Mucosa of descending colon (tissue), 3 donors: ENCODE measurements at regions not wholly inside any gene's neighbourhood (a gene's known extent, or its start where the extent isn't known, plus 50 kb on each side); places are given as distances from the start of the nearest gene placed in this dataset.
A peak's percentile ranks its signal among the peaks of the same experiment; 100 is the strongest.

Source experiments
- ATAC-seq: fragments of 200-7000 bp; cut with Tn5 transposase; one replicate; pipeline ENCODE4 v1.9.1; 2020; ENCODE audit warnings: mild to moderate bottlenecking, moderate library complexity
- DNase-seq, 3 donors: peaks; one replicate each; pipeline ENCODE4 v3.0.0-alpha.2; 2020
- H3K36me3 ChIP-seq: fragments of 200-600 bp; one replicate; pipeline ENCODE4 v1.8.0; 2021; ENCODE audit warnings: low read depth, mild to moderate bottlenecking
- H3K4me1 ChIP-seq: fragments of 200-600 bp; one replicate; pipeline ENCODE4 v1.8.0; 2021; ENCODE audit warnings: low read depth, mild to moderate bottlenecking
- H3K4me3 ChIP-seq: fragments of 200-600 bp; one replicate; pipeline ENCODE4 v1.8.0; 2021; ENCODE audit warnings: mild to moderate bottlenecking
- H3K9me3 ChIP-seq: fragments of 200-600 bp; one replicate; pipeline ENCODE4 v1.8.0; 2021; ENCODE audit warnings: mild to moderate bottlenecking
- CTCF ChIP-seq: fragments of 200-600 bp; IDR thresholded peaks from one replicate; pipeline ENCODE4 v1.8.0; 2022; ENCODE audit warnings: antibody characterized with exemption, mild to moderate bottlenecking
- intact Hi-C, 2 donors: fragments of 100-400 bp; cut with DNase I in 1 of 2; cut with micrococcal nuclease in 1 of 2; formaldehyde crosslinking; loops; one replicate each; pipeline versions ENCODE4 v1.11.0 to v1.11.1; 2022; cut with DNase I, micrococcal nuclease
- donor health status: DM: no; HTN: no; CAD: no; lungs with moderate emphysema.
- donor health status: DM: no; HTN: no; CAD: no.
- donor health status: DM: no; HTN: yes; CAD: no.

GRCh38 chr17:77409282-77410161 is 268.8 kb downstream of the SEC14L1 start:
- Histone ChIP-seq H3K4me3 (no peak overlapping the region), H3K9me3 (no peaks in the 10 kb centered on the region), H3K36me3 (no peaks in the 10 kb centered on the region), H3K4me1 (peaks cover 40% of the 10 kb centered on the region)
- DNase-seq: peak in 2 of 3 donors; percentile 70 to 75
- intact Hi-C loops: no loop called here
- TF ChIP-seq CTCF: no peak
- peak; percentile 61 for ATAC-seq

DNA sequence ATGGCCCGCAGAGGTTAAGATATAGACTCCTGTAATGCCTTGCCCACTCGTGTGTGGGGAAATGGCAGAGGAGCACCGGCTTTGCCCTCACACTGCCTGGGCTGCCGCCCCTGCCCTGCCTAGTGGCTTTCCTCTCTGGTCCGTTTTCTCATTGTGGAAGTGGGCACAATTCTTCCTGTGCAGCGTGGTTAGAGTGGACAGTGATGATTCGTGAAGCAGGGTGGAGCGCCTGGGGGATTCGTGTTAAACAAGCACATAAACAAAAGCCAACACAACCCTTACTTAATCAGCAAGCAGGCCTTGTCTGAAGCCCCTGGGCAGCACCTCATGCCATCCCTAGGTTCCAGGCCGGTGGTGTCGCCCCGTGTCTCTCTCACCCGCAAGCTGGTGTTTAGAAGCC is 269.7 kb downstream of the SEC14L1 start:
- DNase-seq (no peak), ATAC-seq (no peak)
- Histone ChIP-seq H3K4me1 (peaks cover 36% of the 10 kb centered on the region), H3K36me3 (no peaks in the 10 kb centered on the region), H3K4me3 (no peak overlapping the region), H3K9me3 (no peaks in the 10 kb centered on the region)
- intact Hi-C loops: no loop called here
- TF ChIP-seq CTCF: no peak

GRCh38 chr17:77414811-77415400 is 274.1 kb downstream of the SEC14L1 start:
- no peak overlapping the region for H3K4me3 ChIP-seq
- ATAC-seq (no peak), DNase-seq (no peak)
- no peak for TF ChIP-seq CTCF
- H3K36me3 ChIP-seq: no peaks in the 10 kb centered on the region
- no peaks in the 10 kb centered on the region for H3K9me3 ChIP-seq
- H3K4me1 ChIP-seq: peaks cover 16% of the 10 kb centered on the region
- intact Hi-C loops: no loop called here

- ATAC-seq (peak; percentile 4), DNase-seq (no peak)
- TF ChIP-seq CTCF: no peak
- Histone ChIP-seq H3K4me3 (no peak overlapping the region), H3K4me1 (peaks cover 3% of the 10 kb centered on the region), H3K9me3 (no peaks in the 10 kb centered on the region), H3K36me3 (no peaks in the 10 kb centered on the region)
- intact Hi-C loops: no loop called here
These were observed 275.4 kb downstream of the SEC14L1 start for GRCh38 chr17:77416105-77416713.

GRCh38 chr17:77417575-77417974 is 276.8 kb downstream of the SEC14L1 start:
- intact Hi-C loops: no loop called here
- Histone ChIP-seq H3K4me3 (no peak overlapping the region), H3K4me1 (no peaks in the 10 kb centered on the region), H3K9me3 (no peaks in the 10 kb centered on the region), H3K36me3 (no peaks in the 10 kb centered on the region)
- ATAC-seq: no peak
- TF ChIP-seq CTCF: no peak
- DNase-seq: no peak
